Rectal smooth muscle tissue (tissue), 1 donor: ENCODE measurements at regions not wholly inside any gene's neighbourhood (a gene's known extent, or its start where the extent isn't known, plus 50 kb on each side); places are given as distances from the start of the nearest gene placed in this dataset.
A peak's percentile ranks its signal among the peaks of the same experiment; 100 is the strongest.
"Not testable (repeated sequence)": the region's sequence is repeated elsewhere in the genome, so short reads cannot be mapped to it uniquely, and the experiment has no call there.

Experiments used
- H3K27ac ChIP-seq: one replicate; pipeline ENCODE4 v1.7.0; 2013; ENCODE audit warnings: low read depth, low read length, inconsistent platforms
- H3K27me3 ChIP-seq: one replicate; pipeline ENCODE4 v1.7.0; 2013; ENCODE audit warnings: low read length; ENCODE audit not compliant: control insufficient read depth, insufficient read depth
- H3K36me3 ChIP-seq: one replicate; pipeline ENCODE4 v1.7.0; 2013; ENCODE audit warnings: low read length; ENCODE audit not compliant: control insufficient read depth, insufficient read depth
- H3K4me1 ChIP-seq: one replicate; pipeline ENCODE4 v1.7.0; 2013; ENCODE audit warnings: low read length; ENCODE audit not compliant: control insufficient read depth, insufficient read depth
- H3K4me3 ChIP-seq: one replicate; pipeline ENCODE4 v1.7.0; 2013; ENCODE audit warnings: low read length
- H3K9ac ChIP-seq: one replicate; pipeline ENCODE4 v1.7.0; 2013; ENCODE audit warnings: low read length

- Histone ChIP-seq H3K4me1 (peaks cover 3% of the 10 kb centered on the region), H3K36me3 (no peaks in the 10 kb centered on the region), H3K9ac (no peak overlapping the region), H3K4me3 (no peak overlapping the region), H3K27ac (no peak overlapping the region), H3K27me3 (no peaks in the 10 kb centered on the region)
Observed at GRCh38 chr10:3573498-3573897, 211.5 kb downstream of the KLF6 start.

- Histone ChIP-seq H3K27ac (no peak overlapping the region), H3K4me1 (peaks cover 3% of the 10 kb centered on the region), H3K9ac (no peak overlapping the region)
Observed at GRCh38 chr10:3571310-3571825, 213.6 kb downstream of the KLF6 start.

GRCh38 chr10:3570855-3571266, 214.1 kb downstream of the KLF6 start:
- Histone ChIP-seq H3K4me3 (no peak overlapping the region), H3K36me3 (no peaks in the 10 kb centered on the region), H3K4me1 (peaks cover 3% of the 10 kb centered on the region), H3K9ac (no peak overlapping the region), H3K27ac (no peak overlapping the region), H3K27me3 (no peaks in the 10 kb centered on the region)

More at GRCh38 chr10:3571310-3571825, 213.6 kb downstream of the KLF6 start:
- Histone ChIP-seq H3K4me3 (no peak overlapping the region), H3K27me3 (no peaks in the 10 kb centered on the region), H3K36me3 (no peaks in the 10 kb centered on the region)

DNA sequence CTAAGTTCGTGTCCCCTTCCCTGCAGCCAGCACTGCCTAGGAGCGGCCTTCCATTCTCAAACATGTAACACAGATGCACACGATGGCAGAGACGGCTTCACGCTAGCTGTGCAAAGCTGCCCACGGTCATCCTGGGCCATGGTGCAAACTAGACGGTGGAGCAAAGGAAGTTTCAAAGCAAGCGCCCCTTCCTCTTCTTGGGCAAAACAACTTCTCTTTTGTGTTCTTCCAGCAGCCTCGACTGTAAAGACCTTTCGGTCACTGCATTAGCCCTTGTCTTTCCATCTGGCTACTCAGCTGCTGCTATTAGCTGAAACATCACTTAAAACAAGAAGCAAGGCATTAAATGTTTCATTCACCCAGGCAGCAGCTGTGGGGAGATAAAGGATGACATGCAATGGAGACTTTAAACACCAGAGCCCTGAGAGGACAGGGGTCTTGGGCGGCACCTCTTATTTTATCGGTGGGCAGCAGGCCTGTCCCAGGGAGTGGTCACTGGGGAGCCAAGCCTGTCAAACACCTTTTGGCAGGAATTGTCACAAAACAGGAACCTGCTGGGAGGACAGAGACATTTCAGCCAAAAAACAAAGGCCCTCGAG, 214.8 kb downstream of the KLF6 start:
- Histone ChIP-seq H3K36me3 (no peaks in the 10 kb centered on the region), H3K27ac (peak overlapping the region; percentile 36), H3K27me3 (no peaks in the 10 kb centered on the region), H3K9ac (no peak overlapping the region), H3K4me3 (no peak overlapping the region), H3K4me1 (peaks cover 3% of the 10 kb centered on the region)

- H3K9ac ChIP-seq = no peak overlapping the region
- no peaks in the 10 kb centered on the region for H3K27me3 ChIP-seq
- H3K4me1 ChIP-seq = peaks cover 3% of the 10 kb centered on the region
- H3K4me3 ChIP-seq = no peak overlapping the region
- H3K27ac ChIP-seq = no peak overlapping the region
- H3K36me3 ChIP-seq = no peaks in the 10 kb centered on the region
Observed at GRCh38 chr10:3568983-3569382, 216.0 kb downstream of the KLF6 start.

GRCh38 chr10:3568392-3568791, 216.6 kb downstream of the KLF6 start:
- Histone ChIP-seq H3K4me3 (no peak overlapping the region), H3K27ac (no peak overlapping the region), H3K9ac (no peak overlapping the region), H3K36me3 (no peaks in the 10 kb centered on the region), H3K27me3 (no peaks in the 10 kb centered on the region), H3K4me1 (peaks cover 3% of the 10 kb centered on the region)

DNA sequence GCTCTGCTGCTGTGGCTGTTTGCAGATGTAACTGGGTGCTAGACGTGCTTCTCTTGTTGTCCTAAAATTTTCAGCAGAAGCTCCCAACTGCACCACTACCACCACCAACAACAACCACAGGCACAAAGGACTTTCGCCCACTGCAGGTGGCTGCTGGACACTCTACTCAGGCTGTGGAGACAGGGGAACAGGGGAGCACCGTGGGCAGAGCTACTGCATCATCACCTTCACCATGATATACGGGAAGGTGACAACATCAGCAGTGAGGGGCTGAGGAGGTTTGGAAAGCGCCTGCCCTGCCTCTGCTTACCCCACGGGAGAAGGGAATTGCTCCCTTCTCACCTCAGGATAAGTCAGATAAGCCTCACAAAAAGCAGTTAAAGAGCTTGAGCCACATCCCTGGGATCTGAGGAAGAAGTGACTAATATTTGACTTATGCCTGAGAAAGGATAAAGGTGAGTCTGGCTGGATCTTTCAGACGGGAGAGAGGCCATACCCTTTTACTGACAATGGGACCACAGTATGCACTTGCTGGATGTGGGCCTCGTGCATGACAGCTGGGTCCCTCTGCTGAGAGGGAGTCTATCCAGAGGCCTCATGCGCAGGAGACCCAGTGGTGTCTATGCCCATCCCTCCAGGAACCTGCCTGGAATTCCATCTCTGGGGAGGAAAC, 217.6 kb downstream of the KLF6 start:
- no peak overlapping the region for H3K4me3 ChIP-seq
- H3K27me3 ChIP-seq = no peaks in the 10 kb centered on the region
- H3K36me3 ChIP-seq = no peaks in the 10 kb centered on the region

GRCh38 chr10:3566627-3567026, 218.4 kb downstream of the KLF6 start:
- H3K36me3 ChIP-seq = no peaks in the 10 kb centered on the region
- H3K4me3 ChIP-seq = no peak overlapping the region
- no peak overlapping the region for H3K27ac ChIP-seq
- no peaks in the 10 kb centered on the region for H3K27me3 ChIP-seq
- no peak overlapping the region for H3K9ac ChIP-seq
- H3K4me1 ChIP-seq = no peaks in the 10 kb centered on the region

More for the DNA sequence above, 217.6 kb downstream of the KLF6 start:
- Histone ChIP-seq H3K9ac (no peak overlapping the region), H3K4me1 (peaks cover 2% of the 10 kb centered on the region), H3K27ac (no peak overlapping the region)

- Histone ChIP-seq H3K27ac (no peak overlapping the region), H3K4me1 (no peaks in the 10 kb centered on the region), H3K36me3 (no peaks in the 10 kb centered on the region), H3K4me3 (no peak overlapping the region), H3K9ac (no peak overlapping the region), H3K27me3 (no peaks in the 10 kb centered on the region)
Observed at GRCh38 chr10:3564346-3565002, 220.5 kb downstream of the KLF6 start.

- Histone ChIP-seq H3K4me3 (no peak overlapping the region), H3K27ac (no peak overlapping the region), H3K36me3 (no peaks in the 10 kb centered on the region), H3K9ac (no peak overlapping the region), H3K4me1 (no peaks in the 10 kb centered on the region), H3K27me3 (no peaks in the 10 kb centered on the region)
Observed at GRCh38 chr10:3563298-3563697, 221.7 kb downstream of the KLF6 start.

DNA sequence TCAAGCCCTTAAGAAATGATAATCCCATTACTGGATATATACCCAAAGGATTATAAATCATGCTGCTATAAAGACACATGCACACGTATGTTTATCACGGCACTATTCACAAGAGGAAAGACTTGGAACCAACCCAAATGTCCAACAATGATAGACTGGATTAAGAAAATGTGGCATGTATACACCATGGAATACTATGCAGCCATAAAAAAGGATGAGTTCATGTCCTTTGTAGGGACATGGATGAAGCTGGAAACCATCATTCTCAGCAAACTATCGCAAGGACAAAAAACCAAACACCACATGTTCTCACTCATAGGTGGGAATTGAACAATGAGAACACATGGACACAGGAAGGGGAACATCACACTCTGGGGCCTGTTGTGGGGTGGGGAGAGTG, 224.4 kb downstream of the KLF6 start:
- H3K27ac ChIP-seq, H3K36me3 ChIP-seq, H3K27me3 ChIP-seq, H3K4me1 ChIP-seq, H3K9ac ChIP-seq, H3K4me3 ChIP-seq: not testable (repeated sequence)

DNA sequence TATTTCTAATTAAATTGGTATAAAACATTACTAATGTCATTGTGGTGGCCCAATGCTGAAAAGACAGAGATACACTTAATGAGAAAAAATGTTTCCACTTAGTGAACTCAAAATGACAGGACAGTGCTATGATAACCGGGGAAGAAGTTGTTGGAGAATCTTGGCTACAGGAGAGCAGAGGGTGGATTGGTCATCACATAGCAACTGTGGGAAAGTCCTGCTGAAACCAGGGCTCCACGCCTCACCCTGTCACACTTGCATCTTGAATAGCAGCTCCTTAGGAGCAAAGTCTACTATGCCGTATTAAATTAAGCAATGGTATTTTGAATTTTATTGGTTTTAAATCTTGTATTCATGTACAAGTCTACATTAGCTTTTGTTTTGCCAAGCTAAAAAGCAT, 225.5 kb downstream of the KLF6 start:
- no peak overlapping the region for H3K4me3 ChIP-seq
- H3K36me3 ChIP-seq = no peaks in the 10 kb centered on the region
- H3K27ac ChIP-seq = no peak overlapping the region
- H3K4me1 ChIP-seq = no peaks in the 10 kb centered on the region
- H3K27me3 ChIP-seq = no peaks in the 10 kb centered on the region
- no peak overlapping the region for H3K9ac ChIP-seq
